T follicular helper cell (primary cell): ENCODE measurements at regions not wholly inside any gene's neighbourhood (a gene's known extent, or its start where the extent isn't known, plus 50 kb on each side); places are given as distances from the start of the nearest gene placed in this dataset.

ENCODE experiments used
- DNase-seq: peaks from one replicate; pipeline ENCODE4 v3.0.0-alpha.2; 2020; ENCODE audit warnings: low read depth

- no peak for DNase-seq
Measured at GRCh38 chr6:1257778-1258177, 54.1 kb upstream of the FOXQ1 start.

GRCh38 chr6:1256435-1257008 is 55.4 kb upstream of the FOXQ1 start:
- DNase-seq, result no peak

GRCh38 chr6:1255636-1256365 is 56.1 kb upstream of the FOXQ1 start:
- no peak for DNase-seq

- DNase-seq, result no peak
Measured at GRCh38 chr6:1254326-1254725, 57.6 kb upstream of the FOXQ1 start.

GRCh38 chr6:1253816-1254215 is 58.1 kb upstream of the FOXQ1 start:
- DNase-seq, result no peak

- DNase-seq, result no peak
Measured at GRCh38 chr6:1251198-1252155, 60.4 kb upstream of the FOXQ1 start.

GRCh38 chr6:1250489-1251197 is 61.3 kb upstream of the FOXQ1 start:
- no peak for DNase-seq

GRCh38 chr6:1247894-1248293 is 64.0 kb upstream of the FOXQ1 start:
- DNase-seq, result no peak

GRCh38 chr6:1247056-1247455 is 64.8 kb upstream of the FOXQ1 start:
- DNase-seq, result no peak

- DNase-seq, result no peak
Measured at GRCh38 chr6:1244941-1245340, 67.0 kb upstream of the FOXQ1 start.

GRCh38 chr6:1244278-1244677 is 67.6 kb upstream of the FOXQ1 start:
- DNase-seq, result no peak

- no peak for DNase-seq
Measured at GRCh38 chr6:1242446-1242845, 69.5 kb upstream of the FOXQ1 start.

- no peak for DNase-seq
Measured at GRCh38 chr6:1242021-1242420, 69.9 kb upstream of the FOXQ1 start.

- no peak for DNase-seq
Measured at GRCh38 chr6:1240766-1241318, 71.1 kb upstream of the FOXQ1 start.

GRCh38 chr6:1239805-1240204 is 72.1 kb upstream of the FOXQ1 start:
- no peak for DNase-seq

GRCh38 chr6:1238040-1238439 is 73.9 kb upstream of the FOXQ1 start:
- DNase-seq, result no peak

GRCh38 chr6:1237636-1238035 is 74.3 kb upstream of the FOXQ1 start:
- no peak for DNase-seq

- DNase-seq, result no peak
Measured at GRCh38 chr6:1235825-1236224, 76.1 kb upstream of the FOXQ1 start.

GRCh38 chr6:1233924-1234323 is 78.0 kb upstream of the FOXQ1 start:
- no peak for DNase-seq

- no peak for DNase-seq
Measured at GRCh38 chr6:1232578-1232977, 79.3 kb upstream of the FOXQ1 start.

- DNase-seq, result no peak
Measured at GRCh38 chr6:1231941-1232340, 80.0 kb upstream of the FOXQ1 start.
